Suprapubic skin (tissue), 3 donors: ENCODE measurements at regions not wholly inside any gene's neighbourhood (a gene's known extent, or its start where the extent isn't known, plus 50 kb on each side); places are given as distances from the start of the nearest gene placed in this dataset.

Source experiments
- CTCF ChIP-seq, 2 donors: fragments of 200-600 bp in 1 of 2; fragments of 450-650 bp in 1 of 2; sonication (generic) in 1 of 2; IDR thresholded peaks; one replicate each; pipeline ENCODE4 v1.5.1; 2016 to 2019; ENCODE audit warnings: antibody characterized with exemption in 2 of 2, mild to moderate bottlenecking in 1 of 2, moderate library complexity in 1 of 2
- POLR2AphosphoS5 ChIP-seq, 3 donors: sonication (generic); formaldehyde crosslinking; IDR thresholded peaks; one replicate each; pipeline ENCODE4 v1.6.1; 2017; ENCODE audit warnings: antibody characterized with exemption in 3 of 3

- TF ChIP-seq CTCF (IDR thresholded peaks at IDR 0.05), result no peak
- no peak for TF ChIP-seq POLR2AphosphoS5 (IDR thresholded peaks at IDR 0.05)
Observed at GRCh38 chr9:16074963-16075362, 522.1 kb downstream of the CCDC171 start.
